GM12865 (cell line): ENCODE measurements at regions not wholly inside any gene's neighbourhood (a gene's known extent, or its start where the extent isn't known, plus 50 kb on each side); places are given as distances from the start of the nearest gene placed in this dataset.

Experiments used
- DNase-seq: peaks from one replicate; pipeline ENCODE4 v3.0.0; 2010; ENCODE audit warnings: low read depth
- H3K4me3 ChIP-seq: 2 replicates; pipeline ENCODE4 v1.5.1; 2011; ENCODE audit warnings: mild to moderate bottlenecking, low read depth, low read length, control low read depth
- TF ChIP-seq, protein P1 (sequence below): IDR thresholded peaks from 2 replicates; pipeline ENCODE4 v1.5.1; 2011; ENCODE audit warnings: low read length, control low read depth, low read depth, inconsistent platforms; ENCODE audit not compliant: insufficient read depth; ENCODE audit errors: missing control alignments

DNA sequence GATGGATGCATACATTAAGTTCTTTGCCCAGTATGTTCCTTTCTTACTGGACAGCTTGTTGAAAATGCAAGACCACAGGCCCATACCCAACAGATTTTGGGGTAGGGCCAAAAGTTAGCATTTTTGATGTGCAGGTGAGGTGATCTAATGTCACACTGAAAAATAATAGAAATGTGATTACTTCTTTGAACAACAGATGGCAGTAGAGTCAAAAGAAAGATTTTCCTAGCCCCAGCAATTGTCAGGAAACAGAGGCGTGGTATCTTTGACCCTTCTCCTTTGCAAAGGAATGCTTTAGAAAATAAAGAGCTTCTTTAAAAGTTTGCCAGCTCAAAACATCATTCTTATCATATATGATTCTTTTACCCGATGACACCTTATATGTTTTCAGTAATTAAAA is 343.6 kb upstream of the SYT4 start:
- peak; percentile 16 for DNase-seq
- no peak overlapping the region for H3K4me3 ChIP-seq
- TF ChIP-seq, protein P1, sequence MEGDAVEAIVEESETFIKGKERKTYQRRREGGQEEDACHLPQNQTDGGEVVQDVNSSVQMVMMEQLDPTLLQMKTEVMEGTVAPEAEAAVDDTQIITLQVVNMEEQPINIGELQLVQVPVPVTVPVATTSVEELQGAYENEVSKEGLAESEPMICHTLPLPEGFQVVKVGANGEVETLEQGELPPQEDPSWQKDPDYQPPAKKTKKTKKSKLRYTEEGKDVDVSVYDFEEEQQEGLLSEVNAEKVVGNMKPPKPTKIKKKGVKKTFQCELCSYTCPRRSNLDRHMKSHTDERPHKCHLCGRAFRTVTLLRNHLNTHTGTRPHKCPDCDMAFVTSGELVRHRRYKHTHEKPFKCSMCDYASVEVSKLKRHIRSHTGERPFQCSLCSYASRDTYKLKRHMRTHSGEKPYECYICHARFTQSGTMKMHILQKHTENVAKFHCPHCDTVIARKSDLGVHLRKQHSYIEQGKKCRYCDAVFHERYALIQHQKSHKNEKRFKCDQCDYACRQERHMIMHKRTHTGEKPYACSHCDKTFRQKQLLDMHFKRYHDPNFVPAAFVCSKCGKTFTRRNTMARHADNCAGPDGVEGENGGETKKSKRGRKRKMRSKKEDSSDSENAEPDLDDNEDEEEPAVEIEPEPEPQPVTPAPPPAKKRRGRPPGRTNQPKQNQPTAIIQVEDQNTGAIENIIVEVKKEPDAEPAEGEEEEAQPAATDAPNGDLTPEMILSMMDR = peak; percentile 22

DNA sequence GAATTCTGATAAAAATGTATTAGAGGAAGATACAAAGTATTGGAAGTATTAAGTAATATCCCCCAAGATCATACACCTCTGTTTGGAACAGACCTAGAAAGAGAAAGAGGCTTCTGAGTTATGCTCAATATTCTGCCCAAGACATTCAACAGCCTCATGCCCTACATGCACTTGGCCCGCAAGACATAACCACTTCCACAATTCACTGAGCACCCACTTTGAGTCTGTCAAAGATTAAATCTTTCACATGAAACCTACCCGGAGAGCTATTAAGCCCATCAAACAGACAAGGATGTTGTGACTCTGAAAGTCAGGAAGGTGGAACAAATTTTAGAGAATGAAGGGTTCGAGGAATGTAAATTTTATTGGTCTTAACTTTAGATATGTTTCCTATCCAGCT is 344.7 kb upstream of the SYT4 start:
- H3K4me3 ChIP-seq = no peak overlapping the region
- TF ChIP-seq, protein P1 = no peak
- no peak for DNase-seq

DNA sequence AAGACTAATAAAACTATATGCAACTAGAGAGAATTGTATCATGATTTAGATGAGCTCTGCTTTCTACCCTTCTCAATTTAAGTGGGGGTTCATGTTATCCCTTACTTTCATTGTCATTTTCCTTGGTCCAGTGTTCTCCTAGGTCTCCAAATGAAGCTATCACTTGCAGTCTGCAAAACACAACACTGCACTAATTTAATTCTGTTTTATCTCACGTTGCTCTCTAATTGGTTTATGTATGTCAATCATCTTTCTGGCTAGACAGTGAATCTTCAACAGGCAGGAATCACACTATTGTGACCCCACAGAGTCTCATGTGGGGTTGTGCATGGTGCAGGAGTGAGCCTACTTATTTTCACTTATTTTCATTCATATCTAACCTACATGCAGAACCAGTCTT is 348.3 kb upstream of the SYT4 start:
- TF ChIP-seq, protein P1 = no peak
- no peak for DNase-seq
- H3K4me3 ChIP-seq = no peak overlapping the region

DNA sequence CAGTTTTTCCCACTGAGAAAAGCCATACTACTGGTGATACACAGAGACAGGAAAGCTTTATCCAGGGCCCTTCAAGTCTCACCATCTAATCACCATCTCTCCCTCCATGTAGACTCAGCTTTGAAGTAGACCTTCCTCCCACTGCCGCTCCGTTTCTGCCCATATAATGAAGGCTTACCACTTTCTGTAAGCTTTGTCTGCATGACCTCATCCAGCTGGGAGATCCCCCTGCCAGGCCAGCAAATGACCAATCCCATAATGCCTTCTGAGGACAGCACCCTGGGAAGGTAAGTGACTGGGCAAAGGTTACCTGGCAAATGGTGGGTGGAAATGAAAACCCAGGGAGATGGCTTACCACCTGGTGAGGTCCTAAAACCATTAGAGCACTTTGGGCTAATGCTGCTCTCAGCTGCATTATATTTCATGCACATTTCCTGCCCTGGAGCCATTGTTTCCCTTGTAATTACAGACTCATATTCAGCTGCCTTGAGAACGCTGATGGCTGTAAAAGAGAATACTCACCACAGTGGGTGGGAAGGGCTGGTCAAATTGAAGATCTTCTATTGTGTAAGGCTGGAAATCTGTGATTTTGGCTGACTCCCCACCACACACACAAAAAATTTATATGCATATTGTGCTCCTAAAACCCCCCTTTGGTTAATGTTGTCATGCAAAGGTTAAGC is 350.7 kb upstream of the SYT4 start:
- TF ChIP-seq, protein P1 = no peak
- no peak for DNase-seq
- no peak overlapping the region for H3K4me3 ChIP-seq

DNA sequence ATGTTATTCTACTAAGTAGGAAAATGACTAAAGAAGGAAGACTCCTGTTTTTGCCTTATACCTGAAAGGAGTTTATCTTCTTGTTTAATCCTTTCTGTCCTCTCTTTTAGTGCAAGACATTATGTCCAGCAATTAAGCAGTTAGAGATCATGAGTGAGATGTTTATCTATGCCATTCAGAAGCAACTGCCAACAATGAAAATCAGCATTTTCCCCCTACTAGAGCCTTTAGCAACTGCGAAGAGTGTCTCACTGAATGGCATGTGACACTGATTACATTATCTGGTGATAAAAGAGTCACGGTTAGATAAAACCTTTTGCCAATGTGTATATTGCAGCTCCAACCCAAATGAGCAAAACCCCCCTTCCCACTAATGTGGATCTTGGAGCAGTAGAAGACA is 357.7 kb upstream of the SYT4 start:
- TF ChIP-seq, protein P1 = no peak
- DNase-seq = no peak
- no peak overlapping the region for H3K4me3 ChIP-seq

DNA sequence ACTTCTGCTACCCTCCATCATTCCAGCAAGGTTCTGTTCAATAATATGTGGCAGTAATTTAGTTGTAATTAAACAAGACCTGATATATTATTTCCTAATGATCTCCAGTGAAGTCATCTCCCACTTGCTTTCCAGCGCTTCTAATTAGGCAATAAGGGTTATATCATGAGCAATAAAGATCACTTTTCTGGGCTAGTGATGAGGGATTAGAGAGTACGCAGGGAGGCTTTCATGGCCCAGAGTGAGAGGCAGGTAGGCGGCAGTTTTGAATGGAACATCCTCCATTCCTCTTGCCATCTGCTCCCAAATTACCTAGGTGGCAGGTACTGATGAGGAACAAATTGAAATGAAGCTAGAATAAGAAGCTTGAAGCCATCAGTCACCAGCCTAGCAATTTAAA is 358.1 kb upstream of the SYT4 start:
- no peak for DNase-seq
- no peak overlapping the region for H3K4me3 ChIP-seq
- TF ChIP-seq, protein P1 = no peak

DNA sequence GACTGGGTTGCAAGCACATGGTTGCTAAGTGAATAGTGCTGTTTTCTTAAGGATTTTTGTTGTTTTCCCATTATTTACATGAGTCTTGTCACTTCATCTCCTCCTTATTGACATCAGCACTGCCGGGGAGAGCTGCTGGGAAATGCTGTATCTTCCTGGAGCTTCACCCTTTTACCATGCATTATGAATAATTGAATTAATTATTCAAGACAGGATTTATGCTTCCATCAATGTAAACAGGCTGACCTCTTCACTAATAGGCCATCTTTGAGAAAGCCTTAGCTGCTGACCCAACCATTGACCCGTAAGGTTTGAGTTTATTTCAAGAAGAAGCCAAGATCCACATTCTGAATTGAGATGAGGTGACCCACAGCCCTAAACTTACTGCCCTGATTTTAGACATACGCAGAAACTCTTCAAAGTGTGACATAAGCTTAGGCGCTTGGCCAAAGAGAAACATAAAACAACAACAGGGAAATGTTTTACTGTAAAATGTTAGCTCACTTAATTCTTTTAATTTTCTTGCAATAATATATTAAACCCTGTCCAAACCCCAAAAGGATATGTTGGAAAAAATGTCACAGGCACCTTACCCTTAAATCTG is 365.5 kb upstream of the SYT4 start:
- no peak for DNase-seq
- TF ChIP-seq, protein P1 = no peak
- no peak overlapping the region for H3K4me3 ChIP-seq
